Left lung (tissue), 4 donors: ENCODE measurements at regions not wholly inside any gene's neighbourhood (a gene's known extent, or its start where the extent isn't known, plus 50 kb on each side); places are given as distances from the start of the nearest gene placed in this dataset.

ENCODE experiments used
- ATAC-seq: fragments of 200-7000 bp; cut with Tn5 transposase; one replicate; pipeline ENCODE4 v1.9.1; 2020; ENCODE audit warnings: moderate library complexity
- DNase-seq, 4 donors: peaks; one replicate each; pipeline ENCODE4 v3.0.0-alpha.2; 2013 to 2020
- H3K27ac ChIP-seq, 2 donors: fragments of 200-600 bp; sonication (generic) in 1 of 2; one replicate each; pipeline versions ENCODE4 v1.5.0 to v1.8.0; 2020 to 2021
- H3K27me3 ChIP-seq, 2 donors: fragments of 200-600 bp; sonication (generic) in 1 of 2; one replicate each; pipeline versions ENCODE4 v1.5.0 to v1.8.0; 2020 to 2021
- H3K36me3 ChIP-seq, 2 donors: fragments of 200-600 bp; sonication (generic) in 1 of 2; one replicate each; pipeline versions ENCODE4 v1.5.0 to v1.8.0; 2020 to 2021
- H3K4me1 ChIP-seq, 2 donors: fragments of 200-600 bp; one replicate each; pipeline ENCODE4 v1.8.0; 2021
- H3K4me3 ChIP-seq, 2 donors: fragments of 200-600 bp; sonication (generic) in 1 of 2; one replicate each; pipeline versions ENCODE4 v1.5.0 to v1.8.0; 2020 to 2021; ENCODE audit warnings: mild to moderate bottlenecking in 1 of 2
- H3K9me3 ChIP-seq, 2 donors: fragments of 200-600 bp; sonication (generic) in 1 of 2; one replicate each; pipeline versions ENCODE4 v1.5.0 to v1.8.0; 2020 to 2021
- intact Hi-C, 2 donors: fragments of 100-400 bp; cut with DNase I; formaldehyde crosslinking; loops; one replicate each; pipeline versions ENCODE4 v1.11.2 to v1.14.2; 2022
- TF ChIP-seq, protein P1 (sequence below), 2 donors: fragments of 200-600 bp; sonication (generic) in 1 of 2; IDR thresholded peaks; one replicate each; pipeline versions ENCODE4 v1.5.0 to v1.8.0; 2021; ENCODE audit warnings: antibody characterized with exemption in 2 of 2
- donor health status: DM: no; HTN: yes; CAD: no.
- donor health status: DM: no; HTN: no; CAD: no.

DNA sequence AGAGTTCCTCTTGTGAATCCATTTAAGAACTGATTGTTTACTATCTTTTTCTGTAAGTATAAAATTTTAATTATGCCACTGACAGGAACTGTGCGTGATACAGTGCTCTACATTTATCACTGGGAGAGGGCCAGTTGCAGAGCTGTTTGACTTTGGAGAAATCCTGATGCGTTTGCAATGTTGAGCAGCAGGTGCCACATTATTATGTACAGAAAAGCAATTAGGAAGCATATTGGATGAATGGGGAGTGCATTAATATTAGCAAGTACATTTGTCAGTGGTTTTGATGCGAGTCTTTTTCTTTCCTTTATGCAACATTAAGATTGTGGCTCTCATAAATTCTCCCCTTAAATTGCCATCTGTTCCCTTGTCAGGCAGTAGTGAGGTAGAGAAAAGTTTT lies 302.3 kb upstream of the FANCL start:
- TF ChIP-seq, protein P1, sequence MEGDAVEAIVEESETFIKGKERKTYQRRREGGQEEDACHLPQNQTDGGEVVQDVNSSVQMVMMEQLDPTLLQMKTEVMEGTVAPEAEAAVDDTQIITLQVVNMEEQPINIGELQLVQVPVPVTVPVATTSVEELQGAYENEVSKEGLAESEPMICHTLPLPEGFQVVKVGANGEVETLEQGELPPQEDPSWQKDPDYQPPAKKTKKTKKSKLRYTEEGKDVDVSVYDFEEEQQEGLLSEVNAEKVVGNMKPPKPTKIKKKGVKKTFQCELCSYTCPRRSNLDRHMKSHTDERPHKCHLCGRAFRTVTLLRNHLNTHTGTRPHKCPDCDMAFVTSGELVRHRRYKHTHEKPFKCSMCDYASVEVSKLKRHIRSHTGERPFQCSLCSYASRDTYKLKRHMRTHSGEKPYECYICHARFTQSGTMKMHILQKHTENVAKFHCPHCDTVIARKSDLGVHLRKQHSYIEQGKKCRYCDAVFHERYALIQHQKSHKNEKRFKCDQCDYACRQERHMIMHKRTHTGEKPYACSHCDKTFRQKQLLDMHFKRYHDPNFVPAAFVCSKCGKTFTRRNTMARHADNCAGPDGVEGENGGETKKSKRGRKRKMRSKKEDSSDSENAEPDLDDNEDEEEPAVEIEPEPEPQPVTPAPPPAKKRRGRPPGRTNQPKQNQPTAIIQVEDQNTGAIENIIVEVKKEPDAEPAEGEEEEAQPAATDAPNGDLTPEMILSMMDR (IDR thresholded peaks at IDR 0.05) = no peak
- H3K4me3 ChIP-seq = no peak overlapping the region
- no peaks in the 10 kb centered on the region for H3K36me3 ChIP-seq
- no peaks in the 10 kb centered on the region for H3K27me3 ChIP-seq
- ATAC-seq (no peak), DNase-seq (no peak)
- intact Hi-C loops = no loop called here
- H3K9me3 ChIP-seq = no peaks in the 10 kb centered on the region
- H3K27ac ChIP-seq = no peak overlapping the region
- H3K4me1 ChIP-seq = no peaks in the 10 kb centered on the region

- DNase-seq (no peak), ATAC-seq (no peak)
- Histone ChIP-seq H3K4me1 (no peaks in the 10 kb centered on the region), H3K9me3 (no peaks in the 10 kb centered on the region), H3K27me3 (no peaks in the 10 kb centered on the region), H3K4me3 (no peak overlapping the region), H3K36me3 (no peaks in the 10 kb centered on the region), H3K27ac (no peak overlapping the region)
- intact Hi-C loops = no loop called here
- TF ChIP-seq, protein P1 (IDR thresholded peaks at IDR 0.05) = no peak
These were observed 300.4 kb upstream of the FANCL start for GRCh38 chr2:58541511-58541910.

GRCh38 chr2:58540681-58541080 lies 299.6 kb upstream of the FANCL start:
- ATAC-seq = peak; percentile 91

GRCh38 chr2:58539973-58540372 lies 298.8 kb upstream of the FANCL start:
- TF ChIP-seq, protein P1 (IDR thresholded peaks at IDR 0.05) = no peak

More at GRCh38 chr2:58540681-58541080, 299.6 kb upstream of the FANCL start:
- Histone ChIP-seq H3K4me3 (no peak overlapping the region), H3K27me3 (no peaks in the 10 kb centered on the region), H3K9me3 (no peaks in the 10 kb centered on the region), H3K27ac (no peak overlapping the region), H3K36me3 (no peaks in the 10 kb centered on the region), H3K4me1 (no peaks in the 10 kb centered on the region)
- TF ChIP-seq, protein P1 (IDR thresholded peaks at IDR 0.05) = no peak
- peak in 1 of 4 donors; percentile 42 for DNase-seq
- intact Hi-C loops = no loop called here

DNA sequence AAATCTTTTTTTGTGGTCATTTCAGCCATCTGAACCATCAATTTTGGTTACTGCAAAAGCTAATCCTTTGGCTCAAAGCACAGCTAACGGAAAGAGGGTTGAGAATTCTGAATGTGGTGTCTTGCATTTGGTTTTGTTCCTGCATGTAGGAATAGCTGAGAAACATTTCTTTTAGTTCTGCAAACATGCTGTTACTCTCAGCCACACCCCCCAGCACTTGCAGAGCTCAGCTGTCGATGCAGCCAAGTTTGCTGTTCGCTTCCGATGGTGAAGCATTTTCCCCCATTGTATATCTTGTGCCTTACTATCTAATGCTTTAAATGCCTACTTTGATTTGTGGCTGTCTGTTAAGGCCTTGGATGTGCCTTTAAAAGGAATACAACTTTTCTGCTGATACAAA lies 294.9 kb upstream of the FANCL start:
- intact Hi-C loops = no loop called here
- TF ChIP-seq, protein P1 (IDR thresholded peaks at IDR 0.05) = no peak
- Histone ChIP-seq H3K9me3 (no peaks in the 10 kb centered on the region), H3K36me3 (no peaks in the 10 kb centered on the region), H3K27ac (no peak overlapping the region), H3K4me3 (no peak overlapping the region), H3K27me3 (no peaks in the 10 kb centered on the region), H3K4me1 (no peaks in the 10 kb centered on the region)
- ATAC-seq (no peak), DNase-seq (peak in 1 of 4 donors; percentile 10)

More at GRCh38 chr2:58539973-58540372, 298.8 kb upstream of the FANCL start:
- no peak for DNase-seq
- Histone ChIP-seq H3K9me3 (no peaks in the 10 kb centered on the region), H3K4me3 (no peak overlapping the region), H3K36me3 (no peaks in the 10 kb centered on the region), H3K4me1 (no peaks in the 10 kb centered on the region), H3K27ac (no peak overlapping the region), H3K27me3 (no peaks in the 10 kb centered on the region)
- intact Hi-C loops = no loop called here
- ATAC-seq = peak; percentile 48
